Activated CD4-positive, alpha-beta T cell treated with anti-CD3 and anti-CD28 coated beads, Interleukin-2, amount 10 ng/mL, durations not matched to agents 24 days and 14 days (primary cell): ENCODE measurements at regions not wholly inside any gene's neighbourhood (a gene's known extent, or its start where the extent isn't known, plus 50 kb on each side); places are given as distances from the start of the nearest gene placed in this dataset.

ENCODE experiments used
- DNase-seq: peaks from one replicate; pipeline ENCODE4 v3.0.0; 2022
- H3K27ac Mint-ChIP-seq: one replicate; pipeline ENCODE4 v1.8.0; 2022; ENCODE audit warnings: mild to moderate bottlenecking, mixed read lengths
- H3K27me3 Mint-ChIP-seq: one replicate; pipeline ENCODE4 v1.8.0; 2022; ENCODE audit warnings: mixed read lengths
- H3K36me3 Mint-ChIP-seq: one replicate; pipeline ENCODE4 v1.8.0; 2022; ENCODE audit warnings: low read depth, mild to moderate bottlenecking, mixed read lengths
- H3K4me1 Mint-ChIP-seq: one replicate; pipeline ENCODE4 v1.8.0; 2021; ENCODE audit warnings: mixed read lengths
- H3K4me3 Mint-ChIP-seq: one replicate; pipeline ENCODE4 v1.8.0; 2022; ENCODE audit warnings: mild to moderate bottlenecking, moderate library complexity, mixed read lengths
- H3K9me3 Mint-ChIP-seq: one replicate; pipeline ENCODE4 v1.8.0; 2021; ENCODE audit warnings: mixed read lengths
- intact Hi-C: fragments of 100-400 bp; cut with micrococcal nuclease; formaldehyde crosslinking; loops from one replicate; pipeline ENCODE4 v1.15.1; 2023

- H3K36me3 Mint-ChIP-seq, result no peaks in the 10 kb centered on the region
- no peak overlapping the region for H3K27ac Mint-ChIP-seq
- no peak overlapping the region for H3K4me3 Mint-ChIP-seq
- H3K4me1 Mint-ChIP-seq, result no peaks in the 10 kb centered on the region
- no peak for DNase-seq
- no peaks in the 10 kb centered on the region for H3K27me3 Mint-ChIP-seq
- intact Hi-C loops, result no loop called here
- no peaks in the 10 kb centered on the region for H3K9me3 Mint-ChIP-seq
Observed at GRCh38 chr3:72109327-72110259, 324.6 kb upstream of the PROK2 start.

DNA sequence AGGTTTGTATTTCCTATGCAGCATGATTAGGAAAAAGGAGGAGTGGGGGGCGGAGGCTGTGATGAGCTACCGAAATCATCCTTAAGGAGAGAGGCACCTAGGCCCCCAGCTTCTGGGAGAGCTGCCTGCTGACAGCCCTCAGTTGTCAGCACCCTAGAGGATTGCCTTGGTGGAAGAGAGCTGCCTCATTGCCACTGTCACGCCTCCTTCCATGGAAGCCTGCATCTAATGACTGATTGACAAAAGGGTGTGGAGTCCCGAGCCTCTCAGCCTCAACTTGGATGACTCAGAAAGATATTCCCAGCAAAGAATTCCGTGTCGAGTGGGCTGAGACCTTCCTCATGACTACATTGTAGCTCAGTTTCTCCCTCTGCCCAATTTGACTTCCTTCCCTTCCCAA is 320.4 kb upstream of the PROK2 start:
- Mint-ChIP-seq H3K9me3 (no peaks in the 10 kb centered on the region), H3K36me3 (no peaks in the 10 kb centered on the region)
- intact Hi-C loops, result no loop called here

DNA sequence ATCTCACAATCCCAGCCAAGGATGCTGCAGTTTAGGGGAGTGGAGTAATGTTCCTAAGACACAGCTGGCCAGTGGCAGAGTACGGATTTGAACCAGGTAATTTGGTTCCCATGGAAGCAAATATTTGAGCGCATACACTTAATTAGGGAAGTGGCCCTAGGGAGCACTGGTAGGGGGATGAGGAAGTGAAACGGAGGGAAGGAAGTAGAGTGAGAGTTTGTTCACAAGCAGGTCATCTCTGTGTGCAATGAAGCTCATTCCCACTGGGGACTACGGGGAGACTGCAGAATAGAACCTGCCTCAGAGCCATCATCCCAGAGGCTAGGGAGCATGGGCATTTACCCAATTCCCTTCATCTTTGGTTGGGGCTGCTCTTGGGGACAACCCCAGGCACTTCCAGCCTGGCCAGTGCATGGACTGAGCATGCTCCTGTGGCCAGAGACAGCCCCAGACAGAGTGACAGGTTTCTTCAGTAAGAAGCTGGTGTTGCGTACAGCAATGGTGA is 317.2 kb upstream of the PROK2 start:
- H3K4me1 Mint-ChIP-seq, result peaks cover 36% of the 10 kb centered on the region
- no peaks in the 10 kb centered on the region for H3K36me3 Mint-ChIP-seq
- H3K27me3 Mint-ChIP-seq, result no peaks in the 10 kb centered on the region
- no peak overlapping the region for H3K27ac Mint-ChIP-seq
- H3K9me3 Mint-ChIP-seq, result no peaks in the 10 kb centered on the region
- intact Hi-C loops, result no loop called here
- DNase-seq, result no peak
- H3K4me3 Mint-ChIP-seq, result no peak overlapping the region

More for the DNA sequence above, 320.4 kb upstream of the PROK2 start:
- H3K4me3 Mint-ChIP-seq, result no peak overlapping the region
- no peaks in the 10 kb centered on the region for H3K27me3 Mint-ChIP-seq
- no peak overlapping the region for H3K27ac Mint-ChIP-seq
- H3K4me1 Mint-ChIP-seq, result peaks cover 21% of the 10 kb centered on the region
- DNase-seq, result no peak

- Mint-ChIP-seq H3K4me3 (peak overlapping the region; percentile 83), H3K27ac (peak overlapping the region; percentile 89), H3K27me3 (no peaks in the 10 kb centered on the region), H3K36me3 (no peaks in the 10 kb centered on the region), H3K9me3 (no peaks in the 10 kb centered on the region), H3K4me1 (peaks cover 36% of the 10 kb centered on the region)
- intact Hi-C loops, result loop anchor here (2.0 kb wide), 3 partner anchors 33 to 119 kb away; no protein-coding TSS in a partner anchor
- no peak for DNase-seq
Observed at GRCh38 chr3:72101494-72101893, 316.5 kb upstream of the PROK2 start.

DNA sequence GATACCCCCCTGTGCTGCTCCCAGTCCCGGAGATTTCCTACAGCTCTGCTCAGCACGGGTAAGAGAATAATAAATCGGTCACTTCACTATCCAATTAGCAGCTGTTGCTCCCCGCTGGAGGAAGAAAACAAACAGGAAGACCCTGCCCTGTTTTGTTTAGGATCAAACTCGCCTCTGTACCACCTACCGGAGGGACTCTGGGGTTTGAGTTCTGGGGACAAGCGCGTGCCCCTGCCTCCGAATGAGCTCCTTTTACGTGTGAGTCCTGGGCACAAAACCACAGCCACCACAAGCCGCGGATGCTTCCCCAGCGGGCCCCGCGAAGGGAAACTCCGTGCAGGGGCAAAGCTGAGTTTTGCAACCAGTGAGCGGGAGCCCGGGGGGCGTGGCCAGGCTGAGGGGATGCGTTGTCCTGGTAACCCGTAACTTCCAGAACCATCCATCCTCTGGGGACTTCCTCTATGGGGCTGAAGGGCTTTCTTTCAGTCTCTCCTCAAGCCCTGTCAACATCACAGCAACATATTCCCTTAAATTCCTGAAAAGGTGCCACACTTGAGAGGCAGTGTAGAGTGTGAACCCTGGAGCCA is 315.7 kb upstream of the PROK2 start:
- Mint-ChIP-seq H3K27ac (peak overlapping the region; percentile 89), H3K36me3 (no peaks in the 10 kb centered on the region)

DNA sequence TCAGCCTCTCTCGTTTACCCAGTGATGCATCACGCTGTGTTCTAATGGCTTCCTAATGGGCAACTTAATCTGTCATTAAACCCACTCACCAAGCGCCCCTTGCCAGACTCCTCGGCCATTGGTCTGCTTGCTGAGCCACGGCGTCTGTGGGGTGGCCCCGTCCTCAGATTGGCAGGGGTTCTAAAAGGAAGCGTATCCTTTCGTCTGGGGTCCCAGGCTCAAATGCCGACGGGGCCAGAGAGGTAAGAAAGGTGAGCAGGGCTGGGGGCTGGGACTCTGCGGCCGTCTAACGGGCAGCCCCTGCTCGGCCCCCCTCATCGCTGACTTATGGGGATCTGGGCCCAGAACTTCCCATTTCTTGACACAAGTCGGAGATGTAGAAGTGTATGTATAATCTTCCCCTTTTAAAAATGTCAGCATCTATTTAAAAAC is 315.1 kb upstream of the PROK2 start:
- intact Hi-C loops, result loop anchor here (2.0 kb wide), 3 partner anchors 35 to 117 kb away; no protein-coding TSS in a partner anchor
- Mint-ChIP-seq H3K9me3 (no peaks in the 10 kb centered on the region), H3K36me3 (no peaks in the 10 kb centered on the region), H3K27me3 (no peaks in the 10 kb centered on the region), H3K4me3 (peak overlapping the region; percentile 83), H3K4me1 (peaks cover 36% of the 10 kb centered on the region), H3K27ac (peak overlapping the region; percentile 89)
- DNase-seq, result no peak

More for the DNA sequence above, 315.7 kb upstream of the PROK2 start:
- intact Hi-C loops, result loop anchor here (2.0 kb wide), 3 partner anchors 34 to 118 kb away; no protein-coding TSS in a partner anchor
- H3K4me1 Mint-ChIP-seq, result peaks cover 36% of the 10 kb centered on the region
- no peaks in the 10 kb centered on the region for H3K27me3 Mint-ChIP-seq
- H3K9me3 Mint-ChIP-seq, result no peaks in the 10 kb centered on the region
- peak; percentile 98 for DNase-seq
- peak overlapping the region; percentile 83 for H3K4me3 Mint-ChIP-seq

GRCh38 chr3:72099326-72100079 is 314.6 kb upstream of the PROK2 start:
- Mint-ChIP-seq H3K36me3 (no peaks in the 10 kb centered on the region), H3K27ac (peak overlapping the region; percentile 68), H3K4me3 (peak overlapping the region; percentile 44), H3K9me3 (no peaks in the 10 kb centered on the region), H3K4me1 (peaks cover 40% of the 10 kb centered on the region), H3K27me3 (no peaks in the 10 kb centered on the region)
- intact Hi-C loops, result loop anchor here (2.0 kb wide), 4 partner anchors 19 to 117 kb away; no protein-coding TSS in a partner anchor
- DNase-seq, result peak; percentile 62

DNA sequence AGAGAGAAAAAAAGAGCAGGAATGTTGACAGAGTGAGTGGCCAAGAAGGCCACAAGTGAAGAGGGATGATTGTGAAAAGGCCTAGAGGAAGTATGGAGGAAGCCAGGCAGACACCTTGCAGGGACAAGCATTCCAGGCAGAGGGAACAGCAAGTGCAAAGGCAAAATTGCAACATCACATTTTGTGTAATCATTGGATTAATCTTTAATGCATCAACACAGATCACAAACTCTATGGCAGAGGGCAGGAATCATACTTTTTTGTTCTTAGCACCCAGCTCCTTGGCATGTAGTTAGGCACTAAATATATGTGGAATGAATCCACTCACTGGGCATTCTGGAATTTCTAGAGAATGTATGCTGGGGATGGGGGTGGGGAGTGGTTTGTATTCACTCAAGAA is 312.1 kb upstream of the PROK2 start:
- Mint-ChIP-seq H3K4me1 (peaks cover 40% of the 10 kb centered on the region), H3K4me3 (no peak overlapping the region), H3K9me3 (no peaks in the 10 kb centered on the region), H3K36me3 (no peaks in the 10 kb centered on the region), H3K27me3 (no peaks in the 10 kb centered on the region), H3K27ac (no peak overlapping the region)
- DNase-seq, result no peak
- intact Hi-C loops, result no loop called here

DNA sequence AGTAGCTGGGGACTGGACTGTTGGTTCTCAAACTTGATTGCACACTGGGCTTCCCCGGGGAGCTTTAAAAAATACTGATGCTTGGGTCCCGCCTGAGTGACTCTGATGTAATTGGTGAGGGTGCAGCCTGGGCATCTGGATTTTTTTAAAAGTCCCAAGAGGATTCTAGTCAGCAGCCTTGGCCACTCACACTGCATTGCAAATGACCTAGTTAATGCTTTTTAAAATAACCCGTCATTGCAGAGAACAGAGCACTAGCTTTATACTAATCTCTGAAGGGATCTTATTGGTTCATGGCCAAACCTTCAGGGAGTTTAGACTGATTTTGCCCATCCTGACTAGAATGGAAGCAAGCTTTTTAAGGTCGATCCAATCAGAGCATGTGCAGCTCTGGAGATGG is 310.6 kb upstream of the PROK2 start:
- Mint-ChIP-seq H3K4me1 (peaks cover 32% of the 10 kb centered on the region), H3K36me3 (no peaks in the 10 kb centered on the region), H3K9me3 (no peaks in the 10 kb centered on the region), H3K27ac (no peak overlapping the region), H3K27me3 (no peaks in the 10 kb centered on the region), H3K4me3 (no peak overlapping the region)
- intact Hi-C loops, result no loop called here
- no peak for DNase-seq

- intact Hi-C loops, result no loop called here
- Mint-ChIP-seq H3K4me1 (peaks cover 23% of the 10 kb centered on the region), H3K27me3 (no peaks in the 10 kb centered on the region), H3K36me3 (no peaks in the 10 kb centered on the region), H3K27ac (no peak overlapping the region), H3K9me3 (no peaks in the 10 kb centered on the region), H3K4me3 (no peak overlapping the region)
- DNase-seq, result no peak
Observed at GRCh38 chr3:72093992-72094334, 309.0 kb upstream of the PROK2 start.

- no peaks in the 10 kb centered on the region for H3K27me3 Mint-ChIP-seq
- no peak overlapping the region for H3K4me3 Mint-ChIP-seq
- peaks cover 18% of the 10 kb centered on the region for H3K4me1 Mint-ChIP-seq
- H3K36me3 Mint-ChIP-seq, result no peaks in the 10 kb centered on the region
- H3K27ac Mint-ChIP-seq, result no peak overlapping the region
- intact Hi-C loops, result no loop called here
- no peaks in the 10 kb centered on the region for H3K9me3 Mint-ChIP-seq
- no peak for DNase-seq
Observed at GRCh38 chr3:72093270-72093991, 308.5 kb upstream of the PROK2 start.

- Mint-ChIP-seq H3K27ac (no peak overlapping the region), H3K4me3 (no peak overlapping the region), H3K9me3 (no peaks in the 10 kb centered on the region), H3K36me3 (no peaks in the 10 kb centered on the region), H3K4me1 (peaks cover 15% of the 10 kb centered on the region), H3K27me3 (no peaks in the 10 kb centered on the region)
- DNase-seq, result no peak
- intact Hi-C loops, result no loop called here
Observed at GRCh38 chr3:72092778-72093177, 307.8 kb upstream of the PROK2 start.

DNA sequence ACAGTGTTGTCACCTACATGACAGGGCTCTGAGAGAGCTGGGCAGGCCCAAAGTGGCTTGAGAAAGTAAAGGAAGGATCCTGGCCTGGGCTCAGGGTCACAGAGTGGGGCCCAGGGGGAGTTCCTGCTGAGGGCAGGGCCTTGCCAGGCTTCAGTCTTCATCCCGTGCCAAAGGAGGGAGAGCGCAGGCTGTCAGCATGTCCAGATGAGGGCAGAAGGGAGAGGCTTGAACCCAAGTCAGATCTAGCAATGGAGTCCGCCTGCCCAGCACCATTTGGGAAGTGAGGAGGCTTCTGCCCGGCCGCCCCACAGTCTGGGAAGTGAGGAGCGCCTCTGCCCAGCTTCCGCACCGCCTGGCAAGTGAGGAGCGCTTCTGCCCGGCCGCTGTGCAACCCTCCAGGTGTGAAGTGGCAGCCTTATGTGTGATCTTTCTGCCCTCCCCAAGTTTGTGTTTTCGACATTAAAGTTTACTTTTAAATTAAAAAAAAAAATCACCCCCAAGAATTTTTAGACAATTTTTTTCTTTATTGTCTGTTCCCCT is 303.6 kb upstream of the PROK2 start:
- no peak for DNase-seq
- H3K4me3 Mint-ChIP-seq, result no peak overlapping the region
- no peaks in the 10 kb centered on the region for H3K27me3 Mint-ChIP-seq
- H3K27ac Mint-ChIP-seq, result no peak overlapping the region
- peaks cover 16% of the 10 kb centered on the region for H3K4me1 Mint-ChIP-seq
- intact Hi-C loops, result no loop called here
- H3K9me3 Mint-ChIP-seq, result no peaks in the 10 kb centered on the region
- H3K36me3 Mint-ChIP-seq, result no peaks in the 10 kb centered on the region
